OCI-LY3 (cell line): ENCODE measurements at regions not wholly inside any gene's neighbourhood (a gene's known extent, or its start where the extent isn't known, plus 50 kb on each side); places are given as distances from the start of the nearest gene placed in this dataset.

Experiments used
- CTCF ChIP-seq: fragments of 200-600, 300-600 bp; sonication (generic); IDR thresholded peaks from 2 replicates; pipeline ENCODE4 v1.5.1; 2014; ENCODE audit warnings: antibody characterized with exemption, low read length, low read depth
- EZH2phosphoT487 ChIP-seq: fragments of 200-600 bp; shearing (Covaris generic); IDR thresholded peaks from 2 replicates; pipeline ENCODE4 v1.6.1; 2018; ENCODE audit warnings: antibody characterized with exemption, mixed run types, low read depth

- TF ChIP-seq CTCF, result no peak
- no peak for TF ChIP-seq EZH2phosphoT487
Measured at GRCh38 chr2:201957091-201957490, 76.6 kb upstream of the FZD7 start.
